HG02763 (cell line): ENCODE measurements at regions not wholly inside any gene's neighbourhood (a gene's known extent, or its start where the extent isn't known, plus 50 kb on each side); places are given as distances from the start of the nearest gene placed in this dataset.

Source experiments
- ATAC-seq: cut with Tn5 transposase; IDR thresholded peaks from one replicate; pipeline ENCODE4 v1.9.1; 2021; ENCODE audit warnings: mild to moderate bottlenecking, moderate library complexity; ENCODE audit not compliant: unreplicated experiment

DNA sequence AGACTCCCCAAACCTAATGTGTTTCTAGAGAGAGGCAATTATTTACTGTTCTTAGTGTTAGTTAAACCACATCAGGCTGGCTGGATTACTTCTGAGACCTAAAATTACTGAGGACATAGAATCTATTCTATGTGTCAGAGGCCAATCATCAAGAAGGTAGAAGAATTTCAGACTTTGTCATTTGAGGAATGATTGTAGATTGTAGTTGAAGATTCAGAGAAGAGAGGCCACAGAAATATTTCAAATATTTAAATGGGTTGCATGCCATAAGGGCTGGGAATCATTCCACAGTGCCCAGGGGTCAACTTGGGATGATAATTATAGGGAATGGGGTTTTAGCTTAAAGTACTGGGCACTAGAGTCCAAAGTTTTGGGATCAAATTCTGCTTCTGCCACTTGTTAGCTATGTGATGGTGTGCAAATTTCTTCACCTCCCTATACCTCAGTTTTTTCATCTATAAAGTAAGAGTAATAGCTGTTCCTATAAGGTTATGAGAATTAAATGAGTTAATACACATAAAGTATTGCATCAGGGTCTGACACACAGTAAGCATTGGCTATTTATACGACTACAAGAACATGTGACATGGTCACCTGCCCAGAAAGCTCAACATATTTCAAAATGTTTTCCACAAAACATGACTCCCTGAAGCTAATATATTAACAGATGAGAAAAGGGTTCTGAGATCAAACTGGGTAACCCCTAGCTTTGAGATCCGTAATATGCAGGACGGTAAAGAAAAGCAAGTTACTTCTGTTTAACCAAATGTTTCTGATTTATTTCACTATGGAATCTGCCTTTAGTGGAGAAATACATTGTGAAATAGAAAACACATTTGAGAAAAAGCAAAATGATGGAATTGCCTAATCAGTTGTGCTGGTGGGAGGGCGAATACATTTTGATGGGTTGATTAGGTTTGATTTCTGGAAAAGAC, 69.7 kb upstream of the SPAG17 start:
- ATAC-seq: no peak

DNA sequence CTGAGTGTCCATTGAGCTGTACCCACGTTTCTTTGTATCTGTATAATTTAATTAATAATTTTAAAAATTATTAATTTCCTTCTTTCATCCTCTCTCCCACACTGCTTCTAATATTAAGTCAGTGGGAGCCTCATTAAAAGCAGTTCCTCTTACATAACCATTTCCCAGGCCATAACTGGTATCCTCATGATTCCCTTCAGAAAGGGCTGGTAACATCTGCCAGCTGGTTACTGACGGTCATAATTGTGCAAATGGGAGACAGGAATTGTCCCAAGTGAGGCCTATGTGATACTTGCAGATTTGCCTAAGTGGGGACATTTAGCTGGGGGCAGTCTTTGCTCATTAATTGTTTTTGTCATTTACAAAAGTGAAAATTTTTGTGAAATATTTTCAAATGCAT, 69.0 kb upstream of the SPAG17 start:
- no peak for ATAC-seq

DNA sequence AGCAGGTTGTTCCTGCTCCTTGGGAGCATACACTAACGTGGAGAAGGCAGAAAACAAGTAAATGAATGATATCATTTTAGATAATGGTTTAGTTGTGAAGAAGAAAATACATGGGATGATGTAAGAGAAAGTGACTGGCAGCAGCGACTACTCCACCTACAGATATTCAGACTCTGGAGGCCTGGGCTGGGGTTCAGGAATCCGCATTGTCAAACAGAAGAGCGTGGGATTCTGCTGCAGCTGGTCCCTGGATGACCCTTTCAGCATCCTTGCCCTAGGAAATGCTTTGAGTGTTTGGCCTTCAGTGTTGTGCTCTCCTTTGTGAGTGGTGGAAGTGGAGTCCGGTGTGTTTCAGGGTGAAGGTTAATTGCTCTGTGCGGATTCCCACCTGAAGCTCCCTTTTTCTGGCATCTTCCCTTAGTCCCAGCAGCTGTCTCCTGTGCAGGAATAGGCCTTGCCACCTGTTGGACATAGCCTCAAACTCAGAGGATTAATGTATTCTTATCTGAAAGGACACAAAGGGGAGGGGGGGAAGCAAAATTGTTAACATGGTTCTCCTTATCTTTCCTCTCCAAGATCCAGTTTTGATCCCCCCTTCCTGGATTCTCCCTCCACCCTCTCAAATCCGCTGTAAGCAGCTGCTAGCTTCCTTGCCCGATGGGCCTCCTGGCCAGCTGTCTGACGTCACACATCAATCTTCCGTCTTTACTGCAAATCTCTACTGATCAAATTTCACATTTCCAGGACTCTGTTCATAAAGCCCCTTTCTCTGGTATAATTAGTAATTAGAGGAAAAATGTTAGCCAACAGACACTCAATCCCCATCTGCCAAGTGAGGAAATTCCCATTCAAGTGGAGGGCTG, 68.3 kb upstream of the SPAG17 start:
- ATAC-seq: no peak

DNA sequence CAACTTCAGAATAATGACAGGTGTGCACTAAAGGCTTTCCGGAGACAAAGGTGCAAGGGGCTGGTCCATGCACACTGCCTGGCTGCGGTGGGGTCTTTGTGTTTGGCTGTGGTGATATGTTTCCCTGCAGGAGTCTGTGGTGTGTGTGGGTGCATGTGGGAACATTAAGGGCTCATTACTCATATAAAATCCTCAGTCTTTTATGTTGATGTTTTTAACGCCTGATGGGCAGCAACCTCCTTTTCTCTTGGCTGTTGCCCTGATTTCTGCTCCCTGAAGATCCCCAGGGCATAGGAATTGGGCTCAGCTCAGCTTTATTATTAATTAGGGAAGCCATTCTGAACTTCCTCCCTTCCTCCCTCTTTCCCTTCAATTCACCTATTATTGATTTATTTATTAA, 67.6 kb upstream of the SPAG17 start:
- ATAC-seq: no peak

DNA sequence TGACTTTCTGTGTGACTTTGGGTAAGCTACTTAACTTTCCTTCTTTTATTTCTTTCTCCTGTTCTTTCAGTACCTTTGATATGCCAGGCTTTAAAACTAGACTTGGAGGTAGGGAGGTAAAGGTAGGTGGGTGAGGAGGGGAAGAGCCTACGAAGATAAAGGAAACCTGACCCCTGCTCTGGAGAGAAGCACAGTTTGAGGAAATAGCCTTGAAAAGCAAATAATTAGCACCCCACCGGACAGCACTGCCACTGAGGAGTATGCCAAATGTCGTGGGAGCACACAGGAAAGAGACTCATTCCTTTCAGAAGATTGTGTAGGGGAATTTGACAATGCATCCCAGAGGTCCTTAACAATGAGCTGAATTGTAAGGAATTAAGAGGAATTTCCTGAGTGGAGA, 65.2 kb upstream of the SPAG17 start:
- ATAC-seq: no peak

DNA sequence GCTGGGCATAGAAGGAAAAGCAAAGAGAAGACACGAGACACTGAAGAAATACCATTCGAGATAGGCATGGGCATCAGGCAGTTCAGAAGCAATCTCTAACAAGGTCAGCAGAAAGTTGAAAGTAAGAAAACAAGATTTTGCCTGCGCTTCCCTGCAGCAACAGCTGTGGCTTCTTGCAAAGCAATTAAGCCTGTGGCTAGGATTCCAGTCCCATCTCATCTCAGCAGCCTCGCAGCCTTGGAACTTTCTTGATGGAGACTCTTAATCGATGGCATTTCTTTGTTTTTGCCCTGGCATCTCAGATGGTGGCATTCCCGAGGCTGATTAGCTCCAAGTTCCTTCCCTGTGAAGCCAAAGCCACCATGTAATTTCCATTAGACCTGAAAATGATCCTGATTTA, 64.6 kb upstream of the SPAG17 start:
- no peak for ATAC-seq

DNA sequence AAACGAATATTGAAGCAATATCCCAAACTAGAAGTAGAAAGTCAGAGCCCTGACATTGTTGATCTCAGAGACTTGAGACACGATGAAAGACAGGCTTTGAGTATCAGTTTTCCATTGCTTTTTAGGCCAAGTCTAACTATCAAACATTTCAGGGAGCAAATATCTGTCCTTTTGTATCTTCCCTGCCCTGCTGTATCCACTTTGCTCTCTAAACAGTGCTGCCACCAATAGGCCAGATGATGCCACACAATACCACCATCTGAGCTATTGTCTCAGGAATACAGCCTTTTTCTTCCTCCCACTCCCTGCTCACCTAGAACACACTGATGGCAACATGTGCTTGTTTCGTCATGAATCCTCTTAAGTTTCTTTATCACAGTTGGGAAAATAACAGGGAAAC, 62.6 kb upstream of the SPAG17 start:
- no peak for ATAC-seq

DNA sequence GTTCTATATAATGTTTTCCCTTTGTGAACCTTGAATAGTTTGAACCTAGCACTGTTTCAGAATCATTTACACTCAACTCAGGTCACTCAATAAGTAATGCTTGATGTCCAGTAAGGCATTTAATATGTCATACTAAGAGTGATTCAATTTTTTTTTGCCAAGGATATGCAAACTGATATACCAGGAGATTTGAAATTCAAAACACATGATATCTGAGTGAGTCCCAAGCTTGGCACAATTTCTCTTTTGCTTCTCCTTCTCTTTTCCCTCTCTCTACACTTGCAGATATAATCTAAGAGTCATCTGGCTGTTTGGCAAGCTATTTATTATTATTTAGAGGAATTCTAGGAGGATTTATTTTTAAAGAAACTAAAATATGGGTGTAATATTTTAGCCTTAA, 61.6 kb upstream of the SPAG17 start:
- ATAC-seq: no peak

DNA sequence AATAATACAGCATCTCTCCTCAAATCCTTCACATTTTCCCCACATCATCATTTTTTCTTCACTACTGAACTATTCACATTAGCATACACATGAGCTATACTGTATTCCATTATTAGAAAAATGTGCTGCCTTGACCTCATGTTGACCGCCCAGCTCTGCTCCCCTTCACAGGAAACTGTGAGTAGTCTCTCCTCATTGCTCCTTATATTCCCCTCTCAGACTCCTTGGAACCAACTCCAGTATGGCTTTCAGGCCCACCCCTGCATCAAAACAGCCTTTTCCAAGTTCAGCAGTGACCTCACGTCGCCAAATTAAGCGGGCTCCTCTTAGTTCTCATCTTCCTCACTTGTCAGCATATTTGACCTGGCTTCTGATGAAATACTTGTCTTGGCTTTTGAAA, 59.2 kb upstream of the SPAG17 start:
- no peak for ATAC-seq

DNA sequence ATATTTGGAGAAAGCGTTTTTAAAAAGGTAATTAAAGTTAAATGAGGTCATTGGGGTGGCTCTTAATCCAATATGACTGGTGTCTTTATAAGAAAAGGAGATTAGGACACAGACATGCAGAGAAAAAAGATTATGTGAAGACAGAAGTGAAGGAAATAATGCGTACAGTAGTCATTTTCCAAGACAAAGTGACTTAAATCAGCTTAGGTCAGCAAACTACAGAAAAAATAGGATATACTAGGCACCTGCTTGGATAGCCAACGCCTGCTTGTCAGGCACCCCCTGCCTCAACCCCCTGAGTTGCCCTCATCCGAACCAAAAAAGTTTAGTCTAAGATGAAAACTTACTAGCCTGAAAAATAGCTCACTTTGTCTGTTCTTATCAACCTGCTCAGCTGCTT, 58.2 kb upstream of the SPAG17 start:
- ATAC-seq: no peak
